Umbilical cord (tissue), 1 donor: ENCODE measurements at regions not wholly inside any gene's neighbourhood (a gene's known extent, or its start where the extent isn't known, plus 50 kb on each side); places are given as distances from the start of the nearest gene placed in this dataset.

Experiments
- DNase-seq: peaks from one replicate; pipeline ENCODE4 v3.0.0-alpha.2; 2015; ENCODE audit warnings: low spot score

GRCh38 chr1:231108516-231109302, 53.1 kb upstream of the TRIM67 start:
- no peak for DNase-seq

GRCh38 chr1:231107600-231108326, 54.1 kb upstream of the TRIM67 start:
- DNase-seq, result no peak

- no peak for DNase-seq
These were observed 54.7 kb upstream of the TRIM67 start for GRCh38 chr1:231107151-231107550.

- DNase-seq, result peak; percentile 78
These were observed 55.5 kb upstream of the TRIM67 start for GRCh38 chr1:231106347-231106746.

- no peak for DNase-seq
These were observed 56.9 kb upstream of the TRIM67 start for GRCh38 chr1:231104917-231105316.

GRCh38 chr1:231103961-231104360, 57.9 kb upstream of the TRIM67 start:
- DNase-seq, result no peak

- peak; percentile 68 for DNase-seq
These were observed 60.1 kb upstream of the FAM89A start for GRCh38 chr1:231099996-231100767.

- no peak for DNase-seq
These were observed 59.3 kb upstream of the FAM89A start for GRCh38 chr1:231099311-231099710.

- DNase-seq, result no peak
These were observed 55.5 kb upstream of the FAM89A start for GRCh38 chr1:231095595-231095994.

GRCh38 chr1:231094421-231094820, 54.4 kb upstream of the FAM89A start:
- DNase-seq, result no peak

- no peak for DNase-seq
These were observed 53.3 kb upstream of the FAM89A start for GRCh38 chr1:231093156-231093922.

GRCh38 chr1:231092380-231092779, 52.3 kb upstream of the FAM89A start:
- DNase-seq, result no peak

- no peak for DNase-seq
These were observed 51.8 kb upstream of the FAM89A start for GRCh38 chr1:231091831-231092301.

- no peak for DNase-seq
These were observed 51.4 kb upstream of the FAM89A start for GRCh38 chr1:231091415-231091814.
